NB4 (cell line): ENCODE measurements at regions not wholly inside any gene's neighbourhood (a gene's known extent, or its start where the extent isn't known, plus 50 kb on each side); places are given as distances from the start of the nearest gene placed in this dataset.

Experiments
- DNase-seq: peaks from one replicate; pipeline ENCODE4 v3.0.0; 2010; ENCODE audit warnings: low read depth
- H3K4me3 ChIP-seq: one replicate; pipeline ENCODE4 v1.5.1; 2011; ENCODE audit warnings: mild to moderate bottlenecking, low read depth, low read length, moderate library complexity
- CTCF ChIP-seq: IDR thresholded peaks from one replicate; pipeline ENCODE4 v1.5.1; 2012; ENCODE audit warnings: low read depth, low read length
- MAX ChIP-seq: IDR thresholded peaks from 2 replicates; pipeline ENCODE4 v1.6.1; 2011; ENCODE audit warnings: low read depth, low read length
- MYC ChIP-seq: IDR thresholded peaks from 2 replicates; pipeline ENCODE4 v1.6.1; 2011; ENCODE audit warnings: low read depth, low read length
- POLR2A ChIP-seq: IDR thresholded peaks from 2 replicates; pipeline ENCODE4 v1.6.1; 2011; ENCODE audit warnings: mild to moderate bottlenecking; ENCODE audit not compliant: insufficient read length; ENCODE audit errors: extremely low read depth

- H3K4me3 ChIP-seq, result no peak overlapping the region
- no peak for DNase-seq
- no peak for TF ChIP-seq CTCF
- no peak for TF ChIP-seq MAX
- no peak for TF ChIP-seq MYC
- no peak for TF ChIP-seq POLR2A
These were observed 60.4 kb upstream of the TMEM33 start for GRCh38 chr4:41874873-41875272.

GRCh38 chr4:41874398-41874797 is 60.8 kb upstream of the TMEM33 start:
- DNase-seq, result no peak
- no peak overlapping the region for H3K4me3 ChIP-seq
- TF ChIP-seq MAX (no peak), MYC (no peak), POLR2A (no peak), CTCF (no peak)

- DNase-seq, result no peak
- TF ChIP-seq CTCF, result no peak
- H3K4me3 ChIP-seq, result no peak overlapping the region
These were observed 61.6 kb upstream of the TMEM33 start for GRCh38 chr4:41873380-41874295.

- no peak overlapping the region for H3K4me3 ChIP-seq
- no peak for DNase-seq
- TF ChIP-seq POLR2A (no peak), MYC (no peak), MAX (no peak), CTCF (no peak)
These were observed 65.2 kb upstream of the TMEM33 start for GRCh38 chr4:41870035-41870434.

GRCh38 chr4:41866799-41867677 is 68.2 kb upstream of the TMEM33 start:
- TF ChIP-seq MAX (no peak), MYC (no peak), POLR2A (no peak), CTCF (no peak)
- H3K4me3 ChIP-seq, result no peak overlapping the region
- DNase-seq, result no peak
